Kidney (tissue), 13 donors: ENCODE measurements at regions not wholly inside any gene's neighbourhood (a gene's known extent, or its start where the extent isn't known, plus 50 kb on each side); places are given as distances from the start of the nearest gene placed in this dataset.

Experiments
- DNase-seq, 5 donors: peaks; one replicate each; pipeline ENCODE4 v3.0.0-alpha.2; 2013 to 2020
- FAIRE-seq: peaks from 2 replicates; lab custom pipeline; 2012; peaks lifted over from hg19 to GRCh38; lab: Jason Lieb, UNC
- H3K27ac ChIP-seq, 2 donors: one replicate each; pipeline ENCODE4 v1.7.0; 2013; ENCODE audit warnings: low read depth in 2 of 2, low read length in 2 of 2, inconsistent platforms in 1 of 2
- H3K27me3 ChIP-seq: one replicate; pipeline ENCODE4 v1.7.1; 2013; ENCODE audit warnings: low read length, inconsistent platforms; ENCODE audit not compliant: control insufficient read depth, insufficient read depth
- H3K36me3 ChIP-seq, 3 donors: one replicate each; pipeline versions ENCODE4 v1.7.0 to v1.7.1; 2013; ENCODE audit warnings: low read length in 3 of 3, control low read depth in 1 of 3, inconsistent platforms in 1 of 3; ENCODE audit not compliant: insufficient read depth in 3 of 3, control insufficient read depth in 2 of 3
- H3K4me1 ChIP-seq, 3 donors: one replicate each; pipeline versions ENCODE4 v1.7.0 to v1.7.1; 2013; ENCODE audit warnings: low read length in 3 of 3, inconsistent platforms in 1 of 3, low read depth in 1 of 3; ENCODE audit not compliant: control insufficient read depth in 2 of 3, insufficient read depth in 2 of 3
- H3K4me3 ChIP-seq, 3 donors: one replicate each; pipeline versions ENCODE4 v1.7.0 to v1.8.1; 2013; ENCODE audit warnings: low read length in 3 of 3, control low read depth in 1 of 3, inconsistent platforms in 1 of 3
- H3K9ac ChIP-seq, 3 donors: one replicate each; pipeline versions ENCODE4 v1.7.0 to v1.7.1; 2013; ENCODE audit warnings: low read length in 3 of 3, control low read depth in 1 of 3, inconsistent platforms in 1 of 3
- H3K9me3 ChIP-seq, 3 donors: one replicate each; pipeline versions ENCODE4 v1.7.0 to v1.7.1; 2013; ENCODE audit warnings: low read length in 3 of 3, control low read depth in 1 of 3, inconsistent platforms in 1 of 3; ENCODE audit not compliant: control insufficient read depth in 2 of 3, insufficient read depth in 1 of 3
- intact Hi-C: fragments of 100-400 bp; cut with DNase I; formaldehyde crosslinking; loops from one replicate; pipeline ENCODE4 v1.11.1; 2022
- TF ChIP-seq, protein P1 (sequence below): IDR thresholded peaks from 3 replicates; pipeline ENCODE4 v1.5.1; 2012; ENCODE audit warnings: mild to moderate bottlenecking, moderate library complexity, borderline replicate concordance; ENCODE audit not compliant: insufficient read depth; ENCODE audit errors: extremely low read depth
- donor health status: control.
- donor health status: control.
- donor health status: control.
- donor health status: control.
- donor health status: control.
- donor health status: DM: yes; HTN: yes; CAD: no.
- donor health status: Normal renal cell carcinoma (clear cell type).

DNA sequence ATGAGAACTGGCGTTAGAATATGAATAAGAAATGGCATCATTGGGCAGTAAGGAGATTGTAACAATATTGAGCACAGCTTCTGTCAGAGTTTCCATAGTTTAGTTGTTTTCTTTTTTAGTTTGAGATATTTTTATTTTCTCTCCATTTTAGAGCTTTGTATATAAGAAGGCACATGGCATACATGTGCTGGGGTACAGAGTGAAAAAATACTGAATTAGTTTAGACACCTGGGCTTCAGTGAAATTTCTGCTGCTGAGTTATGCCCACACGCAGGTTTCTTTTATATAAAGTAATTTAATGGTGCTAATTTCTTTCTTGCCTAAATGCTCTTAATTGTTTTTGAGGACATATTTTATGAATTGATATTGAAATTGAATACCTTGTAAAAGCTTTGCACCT, 53.6 kb upstream of the RWDD3 start:
- H3K4me1 ChIP-seq = no peaks in the 10 kb centered on the region
- TF ChIP-seq, protein P1, sequence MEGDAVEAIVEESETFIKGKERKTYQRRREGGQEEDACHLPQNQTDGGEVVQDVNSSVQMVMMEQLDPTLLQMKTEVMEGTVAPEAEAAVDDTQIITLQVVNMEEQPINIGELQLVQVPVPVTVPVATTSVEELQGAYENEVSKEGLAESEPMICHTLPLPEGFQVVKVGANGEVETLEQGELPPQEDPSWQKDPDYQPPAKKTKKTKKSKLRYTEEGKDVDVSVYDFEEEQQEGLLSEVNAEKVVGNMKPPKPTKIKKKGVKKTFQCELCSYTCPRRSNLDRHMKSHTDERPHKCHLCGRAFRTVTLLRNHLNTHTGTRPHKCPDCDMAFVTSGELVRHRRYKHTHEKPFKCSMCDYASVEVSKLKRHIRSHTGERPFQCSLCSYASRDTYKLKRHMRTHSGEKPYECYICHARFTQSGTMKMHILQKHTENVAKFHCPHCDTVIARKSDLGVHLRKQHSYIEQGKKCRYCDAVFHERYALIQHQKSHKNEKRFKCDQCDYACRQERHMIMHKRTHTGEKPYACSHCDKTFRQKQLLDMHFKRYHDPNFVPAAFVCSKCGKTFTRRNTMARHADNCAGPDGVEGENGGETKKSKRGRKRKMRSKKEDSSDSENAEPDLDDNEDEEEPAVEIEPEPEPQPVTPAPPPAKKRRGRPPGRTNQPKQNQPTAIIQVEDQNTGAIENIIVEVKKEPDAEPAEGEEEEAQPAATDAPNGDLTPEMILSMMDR = no peak
- intact Hi-C loops = no loop called here

GRCh38 chr1:95181096-95181495, 52.9 kb upstream of the RWDD3 start:
- intact Hi-C loops = no loop called here
- no peaks in the 10 kb centered on the region for H3K27me3 ChIP-seq
- no peak overlapping the region for H3K27ac ChIP-seq
- H3K9ac ChIP-seq = no peak overlapping the region
- no peaks in the 10 kb centered on the region for H3K9me3 ChIP-seq
- DNase-seq = peak in 1 of 5 donors; percentile 69
- TF ChIP-seq, protein P1 = no peak
- no peak overlapping the region for H3K4me3 ChIP-seq
- H3K36me3 ChIP-seq = no peaks in the 10 kb centered on the region
- no peaks in the 10 kb centered on the region for H3K4me1 ChIP-seq
- no peak for FAIRE-seq

More for the DNA sequence above, 53.6 kb upstream of the RWDD3 start:
- no peaks in the 10 kb centered on the region for H3K36me3 ChIP-seq
- DNase-seq = no peak
- no peaks in the 10 kb centered on the region for H3K9me3 ChIP-seq
- no peak for FAIRE-seq
- no peak overlapping the region for H3K27ac ChIP-seq
- H3K9ac ChIP-seq = no peak overlapping the region
- no peaks in the 10 kb centered on the region for H3K27me3 ChIP-seq
- H3K4me3 ChIP-seq = no peak overlapping the region

DNA sequence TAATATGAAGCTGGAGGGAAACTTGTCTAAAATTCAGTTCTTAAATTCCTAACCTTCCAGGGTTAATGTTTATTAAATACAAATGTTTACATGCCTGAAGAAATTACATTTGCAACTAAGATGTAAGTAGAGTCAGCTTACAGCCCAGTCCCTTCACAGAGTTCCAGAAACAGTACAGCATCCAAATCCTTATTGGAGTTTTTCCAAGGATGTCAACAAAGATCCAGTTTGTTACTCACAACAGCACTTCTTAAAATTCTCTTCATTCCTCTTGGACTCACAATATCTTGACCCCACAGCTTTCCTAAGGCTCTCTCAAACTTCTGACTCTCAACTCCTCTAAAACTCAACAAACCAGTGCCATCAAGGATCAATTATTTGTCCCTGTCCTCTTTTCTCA, 50.1 kb upstream of the RWDD3 start:
- no peaks in the 10 kb centered on the region for H3K4me1 ChIP-seq
- H3K9ac ChIP-seq = no peak overlapping the region
- no peaks in the 10 kb centered on the region for H3K27me3 ChIP-seq
- H3K9me3 ChIP-seq = no peaks in the 10 kb centered on the region
- FAIRE-seq (no peak), DNase-seq (peak in 1 of 5 donors; percentile 26)
- H3K4me3 ChIP-seq = no peak overlapping the region
- TF ChIP-seq, protein P1 = no peak
- H3K27ac ChIP-seq = no peak overlapping the region
- intact Hi-C loops = no loop called here
- H3K36me3 ChIP-seq = no peaks in the 10 kb centered on the region
